ENCODE measurements at regions not wholly inside any gene's neighbourhood (a gene's known extent, or its start where the extent isn't known, plus 50 kb on each side); places are given as distances from the start of the nearest gene placed in this dataset.
"Not testable (repeated sequence)": the region's sequence is repeated elsewhere in the genome, so short reads cannot be mapped to it uniquely, and the experiment has no call there.

- DNase-seq (ENCODE audit: low read depth in 2 of 2), result no peak
Measured at GRCh38 chr4:19158107-19158809, 1093.4 kb upstream of the SLIT2 start.

- no peak for DNase-seq (ENCODE audit: low read depth in 2 of 2)
Measured at GRCh38 chr4:19156786-19157185, 1094.9 kb upstream of the SLIT2 start.

GRCh38 chr4:19155568-19155967 lies 1096.1 kb upstream of the SLIT2 start:
- DNase-seq (ENCODE audit: low read depth in 2 of 2), result no peak

- DNase-seq (ENCODE audit: low read depth in 2 of 2), result not testable (repeated sequence)
Measured at GRCh38 chr4:19154267-19154666, 1097.4 kb upstream of the SLIT2 start.

- DNase-seq (ENCODE audit: low read depth in 2 of 2), result no peak
Measured at GRCh38 chr4:19152264-19152663, 1099.4 kb upstream of the SLIT2 start.

- DNase-seq (ENCODE audit: low read depth in 2 of 2), result no peak
Measured at GRCh38 chr4:19151684-19152083, 1100.0 kb upstream of the SLIT2 start.

- no peak for DNase-seq (ENCODE audit: low read depth in 2 of 2)
Measured at GRCh38 chr4:19146038-19146437, 1105.7 kb upstream of the SLIT2 start.

- no peak for DNase-seq (ENCODE audit: low read depth in 2 of 2)
Measured at GRCh38 chr4:19135895-19136633, 1114.5 kb upstream of the LCORL start.

GRCh38 chr4:19134685-19135084 lies 1113.1 kb upstream of the LCORL start:
- DNase-seq (ENCODE audit: low read depth in 2 of 2), result no peak

GRCh38 chr4:19133315-19133714 lies 1111.8 kb upstream of the LCORL start:
- no peak for DNase-seq (ENCODE audit: low read depth in 2 of 2)

GRCh38 chr4:19130866-19131265 lies 1109.3 kb upstream of the LCORL start:
- DNase-seq (ENCODE audit: low read depth in 2 of 2), result no peak

GRCh38 chr4:19128176-19128575 lies 1106.6 kb upstream of the LCORL start:
- no peak for DNase-seq (ENCODE audit: low read depth in 2 of 2)

- DNase-seq (ENCODE audit: low read depth in 2 of 2), result no peak
Measured at GRCh38 chr4:19126903-19127302, 1105.3 kb upstream of the LCORL start.

- no peak for DNase-seq (ENCODE audit: low read depth in 2 of 2)
Measured at GRCh38 chr4:19123681-19124080, 1102.1 kb upstream of the LCORL start.

- DNase-seq (ENCODE audit: low read depth in 2 of 2), result no peak
Measured at GRCh38 chr4:19119904-19120560, 1098.5 kb upstream of the LCORL start.

- DNase-seq (ENCODE audit: low read depth in 2 of 2), result no peak
Measured at GRCh38 chr4:19117022-19117421, 1095.5 kb upstream of the LCORL start.

GRCh38 chr4:19104176-19104575 lies 1082.6 kb upstream of the LCORL start:
- no peak for DNase-seq (ENCODE audit: low read depth in 2 of 2)

- DNase-seq (ENCODE audit: low read depth in 2 of 2), result no peak
Measured at GRCh38 chr4:19095491-19096046, 1074.0 kb upstream of the LCORL start.

- DNase-seq (ENCODE audit: low read depth in 2 of 2), result no peak
Measured at GRCh38 chr4:19093951-19094350, 1072.4 kb upstream of the LCORL start.

- no peak for DNase-seq (ENCODE audit: low read depth in 2 of 2)
Measured at GRCh38 chr4:19092797-19093196, 1071.2 kb upstream of the LCORL start.

GRCh38 chr4:19074036-19074435 lies 1052.5 kb upstream of the LCORL start:
- DNase-seq (ENCODE audit: low read depth in 2 of 2), result no peak

- DNase-seq (ENCODE audit: low read depth in 2 of 2), result no peak
Measured at GRCh38 chr4:19063662-19064061, 1042.1 kb upstream of the LCORL start.

- no peak for DNase-seq (ENCODE audit: low read depth in 2 of 2)
Measured at GRCh38 chr4:19054916-19055315, 1033.4 kb upstream of the LCORL start.
